Tibial nerve (tissue), 3 donors: ENCODE measurements at regions not wholly inside any gene's neighbourhood (a gene's known extent, or its start where the extent isn't known, plus 50 kb on each side); places are given as distances from the start of the nearest gene placed in this dataset.

Experiments
- CTCF ChIP-seq, 5 experiments: fragments of 200-600 bp in 3 of 5; fragments of 450-650 bp in 2 of 5; sonication (generic) in 3 of 5; IDR thresholded peaks; one replicate each; pipeline ENCODE4 v1.5.1; 2016 to 2019; ENCODE audit warnings: antibody characterized with exemption in 5 of 5, mild to moderate bottlenecking in 3 of 5, moderate library complexity in 2 of 5
- POLR2A ChIP-seq, 2 donors: fragments of 450-650 bp; IDR thresholded peaks; one replicate each; pipeline ENCODE4 v1.6.1; 2017; ENCODE audit warnings: antibody characterized with exemption in 2 of 2, mild to moderate bottlenecking in 2 of 2, moderate library complexity in 2 of 2

- no peak for TF ChIP-seq CTCF (IDR thresholded peaks at IDR 0.05)
- no peak for TF ChIP-seq POLR2A (IDR thresholded peaks at IDR 0.05)
These were observed 1448.7 kb downstream of the UQCRFS1 start for GRCh38 chr19:27764186-27764804.
